Inferior parietal cortex (tissue), 1 donor: ENCODE measurements at regions not wholly inside any gene's neighbourhood (a gene's known extent, or its start where the extent isn't known, plus 50 kb on each side); places are given as distances from the start of the nearest gene placed in this dataset.

ENCODE experiments used
- DNase-seq: peaks from one replicate; pipeline ENCODE4 v3.0.0-alpha.2; 2016; ENCODE audit errors: extremely low spot score

GRCh38 chr4:96524311-96524875 is 684.5 kb downstream of the PDHA2 start:
- DNase-seq = no peak

GRCh38 chr4:96525898-96526297 is 686.0 kb downstream of the PDHA2 start:
- no peak for DNase-seq

GRCh38 chr4:96526625-96527024 is 686.7 kb downstream of the PDHA2 start:
- no peak for DNase-seq

- DNase-seq = no peak
Observed at GRCh38 chr4:96531836-96532235, 691.9 kb downstream of the PDHA2 start.

- peak; percentile 49 for DNase-seq
Observed at GRCh38 chr4:96543346-96543745, 703.5 kb downstream of the PDHA2 start.

GRCh38 chr4:96558466-96558865 is 718.6 kb downstream of the PDHA2 start:
- no peak for DNase-seq

- no peak for DNase-seq
Observed at GRCh38 chr4:96566755-96567154, 726.9 kb downstream of the PDHA2 start.

GRCh38 chr4:96585304-96585703 is 745.4 kb downstream of the PDHA2 start:
- no peak for DNase-seq

GRCh38 chr4:96593422-96593821 is 753.5 kb downstream of the PDHA2 start:
- no peak for DNase-seq

GRCh38 chr4:96598465-96598864 is 758.6 kb downstream of the PDHA2 start:
- no peak for DNase-seq

GRCh38 chr4:96599752-96600151 is 759.9 kb downstream of the PDHA2 start:
- no peak for DNase-seq

- no peak for DNase-seq
Observed at GRCh38 chr4:96602661-96603060, 762.8 kb downstream of the PDHA2 start.

GRCh38 chr4:96603641-96604040 is 763.7 kb downstream of the PDHA2 start:
- no peak for DNase-seq

GRCh38 chr4:96606451-96606850 is 766.6 kb downstream of the PDHA2 start:
- no peak for DNase-seq

- no peak for DNase-seq
Observed at GRCh38 chr4:96626023-96626422, 786.1 kb downstream of the PDHA2 start.

GRCh38 chr4:96630839-96631238 is 790.9 kb downstream of the PDHA2 start:
- DNase-seq = no peak

GRCh38 chr4:96637971-96638412 is 798.1 kb downstream of the PDHA2 start:
- no peak for DNase-seq

GRCh38 chr4:96639932-96640331 is 800.0 kb downstream of the PDHA2 start:
- no peak for DNase-seq

GRCh38 chr4:96642490-96642889 is 802.6 kb downstream of the PDHA2 start:
- no peak for DNase-seq

- DNase-seq = no peak
Observed at GRCh38 chr4:96646146-96646545, 806.3 kb downstream of the PDHA2 start.

GRCh38 chr4:96649536-96649935 is 809.6 kb downstream of the PDHA2 start:
- no peak for DNase-seq

- no peak for DNase-seq
Observed at GRCh38 chr4:96652158-96652557, 812.3 kb downstream of the PDHA2 start.

GRCh38 chr4:96652821-96653220 is 812.9 kb downstream of the PDHA2 start:
- DNase-seq = no peak

- DNase-seq = no peak
Observed at GRCh38 chr4:96654045-96654444, 814.2 kb downstream of the PDHA2 start.
